Ishikawa (cell line): ENCODE measurements at regions not wholly inside any gene's neighbourhood (a gene's known extent, or its start where the extent isn't known, plus 50 kb on each side); places are given as distances from the start of the nearest gene placed in this dataset.

Source experiments
- CEBPB ChIP-seq: IDR thresholded peaks from 2 replicates; pipeline ENCODE4 v1.6.1; 2012
- CREB1 ChIP-seq: IDR thresholded peaks from 2 replicates; pipeline ENCODE4 v1.6.1; 2012; ENCODE audit warnings: low read depth
- EGR1 ChIP-seq: IDR thresholded peaks from 2 replicates; pipeline ENCODE4 v1.6.1; 2012
- EP300 ChIP-seq: IDR thresholded peaks from 2 replicates; pipeline ENCODE4 v1.6.1; 2012; ENCODE audit warnings: borderline replicate concordance
- FOXM1 ChIP-seq: IDR thresholded peaks from 2 replicates; pipeline ENCODE4 v1.6.1; 2012; ENCODE audit warnings: low read depth, borderline replicate concordance
- NFIC ChIP-seq: IDR thresholded peaks from 2 replicates; pipeline ENCODE4 v1.6.1; 2012
- RAD21 ChIP-seq: IDR thresholded peaks from 2 replicates; pipeline ENCODE4 v1.6.1; 2012; ENCODE audit warnings: low read depth
- TAF1 ChIP-seq: IDR thresholded peaks from 2 replicates; pipeline ENCODE4 v1.6.1; 2012; ENCODE audit warnings: low read depth, mild to moderate bottlenecking
- TCF12 ChIP-seq: IDR thresholded peaks from 2 replicates; pipeline ENCODE4 v1.6.1; 2012; ENCODE audit warnings: low read depth
- TEAD4 ChIP-seq: IDR thresholded peaks from 2 replicates; pipeline ENCODE4 v1.6.1; 2012
- USF1 ChIP-seq: IDR thresholded peaks from 2 replicates; pipeline ENCODE4 v1.6.1; 2012
- YY1 ChIP-seq: IDR thresholded peaks from 2 replicates; pipeline ENCODE4 v1.6.1; 2012; ENCODE audit warnings: low read depth
- ZBTB7A ChIP-seq: IDR thresholded peaks from 2 replicates; pipeline ENCODE4 v1.6.1; 2012; ENCODE audit warnings: low read depth
- TF ChIP-seq, protein P1 (sequence below): IDR thresholded peaks from 2 replicates; pipeline ENCODE4 v1.6.1; 2012
- TF ChIP-seq, protein P2 (sequence below): IDR thresholded peaks from 2 replicates; pipeline ENCODE4 v1.6.1; 2012; ENCODE audit warnings: low read depth, mild to moderate bottlenecking

- TF ChIP-seq NFIC = peak; percentile 96
- TF ChIP-seq, protein P1, sequence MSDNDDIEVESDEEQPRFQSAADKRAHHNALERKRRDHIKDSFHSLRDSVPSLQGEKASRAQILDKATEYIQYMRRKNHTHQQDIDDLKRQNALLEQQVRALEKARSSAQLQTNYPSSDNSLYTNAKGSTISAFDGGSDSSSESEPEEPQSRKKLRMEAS = peak; percentile 52; the same call in 1 of the 2 replicates
- TF ChIP-seq RAD21 = peak; percentile 34
- TF ChIP-seq EGR1 = 0 out of 2 replicates have a peak, but pooled peaks have one; percentile 48
- no peak for TF ChIP-seq YY1
- TF ChIP-seq USF1 = peak; percentile 30; the same call in 1 of the 2 replicates
- TF ChIP-seq FOXM1 = peak; percentile 49; the same call in 1 of the 2 replicates
- TF ChIP-seq CREB1 = no peak
- peak; percentile 77; the same call in 1 of the 2 replicates for TF ChIP-seq CEBPB
- peak; percentile 91 for TF ChIP-seq EP300
- TF ChIP-seq, protein P2, sequence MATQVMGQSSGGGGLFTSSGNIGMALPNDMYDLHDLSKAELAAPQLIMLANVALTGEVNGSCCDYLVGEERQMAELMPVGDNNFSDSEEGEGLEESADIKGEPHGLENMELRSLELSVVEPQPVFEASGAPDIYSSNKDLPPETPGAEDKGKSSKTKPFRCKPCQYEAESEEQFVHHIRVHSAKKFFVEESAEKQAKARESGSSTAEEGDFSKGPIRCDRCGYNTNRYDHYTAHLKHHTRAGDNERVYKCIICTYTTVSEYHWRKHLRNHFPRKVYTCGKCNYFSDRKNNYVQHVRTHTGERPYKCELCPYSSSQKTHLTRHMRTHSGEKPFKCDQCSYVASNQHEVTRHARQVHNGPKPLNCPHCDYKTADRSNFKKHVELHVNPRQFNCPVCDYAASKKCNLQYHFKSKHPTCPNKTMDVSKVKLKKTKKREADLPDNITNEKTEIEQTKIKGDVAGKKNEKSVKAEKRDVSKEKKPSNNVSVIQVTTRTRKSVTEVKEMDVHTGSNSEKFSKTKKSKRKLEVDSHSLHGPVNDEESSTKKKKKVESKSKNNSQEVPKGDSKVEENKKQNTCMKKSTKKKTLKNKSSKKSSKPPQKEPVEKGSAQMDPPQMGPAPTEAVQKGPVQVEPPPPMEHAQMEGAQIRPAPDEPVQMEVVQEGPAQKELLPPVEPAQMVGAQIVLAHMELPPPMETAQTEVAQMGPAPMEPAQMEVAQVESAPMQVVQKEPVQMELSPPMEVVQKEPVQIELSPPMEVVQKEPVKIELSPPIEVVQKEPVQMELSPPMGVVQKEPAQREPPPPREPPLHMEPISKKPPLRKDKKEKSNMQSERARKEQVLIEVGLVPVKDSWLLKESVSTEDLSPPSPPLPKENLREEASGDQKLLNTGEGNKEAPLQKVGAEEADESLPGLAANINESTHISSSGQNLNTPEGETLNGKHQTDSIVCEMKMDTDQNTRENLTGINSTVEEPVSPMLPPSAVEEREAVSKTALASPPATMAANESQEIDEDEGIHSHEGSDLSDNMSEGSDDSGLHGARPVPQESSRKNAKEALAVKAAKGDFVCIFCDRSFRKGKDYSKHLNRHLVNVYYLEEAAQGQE = no peak
- peak; percentile 91 for TF ChIP-seq TCF12
- peak; percentile 77 for TF ChIP-seq TEAD4
Measured at GRCh38 chr13:40401911-40402776, 264.3 kb downstream of the FOXO1 start.

- TF ChIP-seq YY1 (no peak), ZBTB7A (peak; percentile 81), TAF1 (no peak), RAD21 (no peak), USF1 (no peak), EGR1 (no peak), FOXM1 (no peak), EP300 (peak; percentile 17; the same call in 1 of the 2 replicates), NFIC (no peak), CREB1 (no peak), TEAD4 (peak; percentile 83)
- TF ChIP-seq, protein P1 = no peak
- TF ChIP-seq, protein P2 = no peak
Measured at GRCh38 chr13:40402931-40403431, 263.5 kb downstream of the FOXO1 start.

- no peak for TF ChIP-seq USF1
- TF ChIP-seq TAF1 = no peak
- no peak for TF ChIP-seq RAD21
- no peak for TF ChIP-seq CREB1
- TF ChIP-seq TEAD4 = no peak
- no peak for TF ChIP-seq CEBPB
- no peak for TF ChIP-seq YY1
- TF ChIP-seq NFIC = no peak
- TF ChIP-seq, protein P2 = no peak
- no peak for TF ChIP-seq ZBTB7A
- TF ChIP-seq FOXM1 = no peak
Measured at GRCh38 chr13:40403509-40404241, 262.8 kb downstream of the FOXO1 start.
